Jurkat, Clone E6-1 (cell line): ENCODE measurements at regions not wholly inside any gene's neighbourhood (a gene's known extent, or its start where the extent isn't known, plus 50 kb on each side); places are given as distances from the start of the nearest gene placed in this dataset.
A peak's percentile ranks its signal among the peaks of the same experiment; 100 is the strongest.

Experiments used
- DNase-seq: peaks from one replicate; pipeline ENCODE4 v3.0.0-alpha.2; 2011; ENCODE audit warnings: low read depth, low spot score
- H3K4me3 ChIP-seq: 2 replicates; pipeline ENCODE4 v1.5.1; 2011; ENCODE audit warnings: mild to moderate bottlenecking, low read length, control low read depth, moderate library complexity

DNA sequence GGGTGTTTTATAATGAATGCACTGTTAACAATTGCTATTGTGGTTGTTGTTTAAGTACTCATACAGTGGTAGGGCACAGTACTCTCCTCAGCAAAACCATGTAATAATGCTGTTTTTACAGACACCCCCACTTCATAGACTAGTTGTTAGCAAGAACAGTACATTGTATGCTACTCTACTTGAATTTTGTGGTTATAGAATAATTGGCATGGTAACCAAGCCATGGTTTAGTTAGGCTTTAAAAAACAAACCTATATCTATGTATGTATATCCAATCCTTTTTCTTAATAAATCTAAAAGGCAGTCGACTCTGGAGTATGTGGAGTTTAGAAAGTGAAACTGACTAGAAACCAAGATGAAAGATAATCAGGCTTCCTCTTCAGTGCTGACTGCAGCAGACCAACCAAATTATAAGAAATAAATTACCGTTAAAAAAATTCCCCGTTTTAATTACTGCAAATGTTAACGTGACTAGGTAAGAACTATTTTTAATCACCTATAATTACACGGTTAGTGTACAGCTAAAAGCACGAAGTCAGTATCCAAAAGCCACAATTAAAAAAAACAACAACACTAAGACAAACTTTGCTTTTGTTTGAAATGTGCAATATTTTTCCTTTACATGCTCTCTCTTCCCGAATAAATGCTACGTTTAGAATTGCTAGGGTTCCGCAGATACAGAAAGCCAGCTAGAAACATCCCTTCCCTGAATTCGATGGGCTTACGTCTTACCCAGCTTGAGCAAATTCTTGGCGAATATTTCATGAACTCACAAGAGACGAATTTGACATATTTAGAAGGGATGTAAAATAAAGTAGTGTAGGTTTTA lies 113.3 kb upstream of the SERTAD2 start:
- H3K4me3 ChIP-seq: peak overlapping the region; percentile 67
- DNase-seq: peak; percentile 52

- H3K4me3 ChIP-seq: peak overlapping the region; percentile 67
- peak; percentile 44 for DNase-seq
Observed at GRCh38 chr2:64767670-64768468, 114.2 kb upstream of the SERTAD2 start.

DNA sequence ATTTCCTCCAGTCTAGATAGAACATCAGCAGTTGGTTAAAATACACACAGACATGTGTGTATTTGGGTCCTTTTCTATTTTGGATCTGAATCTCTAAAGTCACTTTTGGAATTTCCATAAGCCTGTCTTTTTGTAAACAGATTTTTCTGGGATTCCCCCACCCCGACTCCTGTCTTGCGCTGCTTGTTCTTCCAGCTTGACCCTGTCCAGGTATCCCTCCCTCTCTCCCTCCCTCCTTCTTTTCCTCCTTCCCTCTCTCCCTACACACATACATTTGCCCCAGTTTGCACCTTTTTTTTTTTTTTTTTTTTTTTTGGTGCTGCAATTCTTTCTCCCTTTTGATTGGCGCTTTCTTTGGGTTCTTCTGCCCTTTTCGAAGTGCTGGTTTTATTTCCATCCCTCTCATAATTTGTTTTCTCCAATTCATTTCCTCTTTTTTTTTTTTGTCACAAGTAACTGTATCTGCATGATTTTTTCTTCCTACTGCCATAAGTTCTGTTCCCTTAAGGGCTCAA lies 114.8 kb upstream of the SERTAD2 start:
- no peak for DNase-seq
- H3K4me3 ChIP-seq: peak overlapping the region; percentile 67

DNA sequence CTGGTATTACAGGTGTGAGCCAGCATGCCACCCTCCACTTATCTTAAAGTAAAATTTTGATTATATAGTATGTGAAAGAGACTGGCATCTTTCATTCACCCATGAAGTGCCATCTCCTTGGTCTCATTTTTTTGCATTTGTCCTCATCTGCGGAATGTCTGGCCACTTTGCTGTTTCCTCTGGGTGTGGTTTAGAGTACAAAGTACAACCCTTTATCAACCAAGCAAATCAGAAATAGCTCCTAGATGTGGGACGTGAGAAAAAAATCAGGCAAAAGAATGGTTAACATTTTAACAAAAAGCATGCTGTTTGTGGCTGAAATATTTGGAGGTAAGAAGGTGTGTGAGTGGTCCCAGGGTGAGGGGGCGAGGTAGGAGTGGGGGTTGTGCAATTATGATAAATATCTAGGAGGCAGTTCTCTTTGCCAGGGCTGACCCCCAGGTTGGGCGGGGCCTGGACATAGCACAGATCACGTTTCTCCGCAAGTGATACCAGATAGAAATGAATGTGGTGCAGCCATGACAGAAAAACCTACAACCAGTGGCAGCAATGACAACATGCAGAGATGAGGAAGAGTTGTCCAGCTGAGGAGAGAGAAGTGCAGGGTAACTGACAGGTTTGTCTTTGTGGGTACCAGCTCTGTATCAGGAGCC lies 115.8 kb upstream of the SERTAD2 start:
- DNase-seq: no peak

GRCh38 chr2:64770137-64770780 lies 116.5 kb upstream of the SERTAD2 start:
- no peak overlapping the region for H3K4me3 ChIP-seq
- no peak for DNase-seq

More for the DNA sequence above, 115.8 kb upstream of the SERTAD2 start:
- no peak overlapping the region for H3K4me3 ChIP-seq

DNA sequence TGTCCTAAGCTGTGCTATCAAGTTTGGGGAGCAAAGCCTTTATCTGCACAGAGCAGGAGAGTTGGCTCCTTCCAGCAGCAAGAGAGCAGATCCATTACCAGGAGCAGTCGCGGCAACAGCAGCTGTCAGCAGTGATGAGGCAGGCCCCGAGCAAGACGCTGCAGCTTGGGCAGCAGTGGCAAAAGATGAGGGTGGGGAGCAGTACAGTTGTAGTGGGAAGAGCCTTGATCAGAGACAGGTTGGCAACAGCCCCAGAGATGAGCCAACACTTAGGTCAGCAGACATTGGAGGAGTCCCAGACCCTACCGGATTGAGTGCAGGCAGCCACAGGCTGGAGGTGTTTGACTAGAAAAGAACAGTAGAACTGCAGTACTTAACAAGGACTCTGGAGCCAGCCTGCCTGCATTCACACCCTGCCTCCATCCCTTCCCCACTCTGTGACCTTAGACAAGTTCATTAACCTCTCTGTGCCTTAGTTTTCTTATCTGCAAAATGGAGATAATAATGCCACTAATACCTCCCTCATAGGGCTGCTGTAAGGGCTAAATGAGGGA lies 117.1 kb upstream of the SERTAD2 start:
- no peak for DNase-seq
- H3K4me3 ChIP-seq: no peak overlapping the region

DNA sequence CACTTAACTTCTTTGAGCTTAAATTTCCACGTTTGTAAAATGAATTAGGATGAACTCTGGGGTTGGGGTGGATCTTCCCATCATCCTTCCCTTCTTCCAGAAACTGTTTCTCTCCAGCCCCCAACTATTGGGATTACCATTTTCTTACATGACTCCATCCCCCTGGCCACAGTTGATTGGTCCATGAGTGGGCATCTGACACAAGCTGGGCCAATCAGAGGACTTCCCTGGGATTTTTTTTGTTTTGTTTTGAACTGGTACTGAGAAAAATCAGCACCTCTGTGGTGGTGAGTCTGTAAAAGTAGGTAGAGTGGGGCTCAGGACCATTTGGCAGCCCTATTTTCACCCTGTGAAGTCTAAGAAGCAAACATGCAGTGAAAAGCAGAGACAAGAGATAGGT lies 118.0 kb upstream of the SERTAD2 start:
- no peak overlapping the region for H3K4me3 ChIP-seq
- no peak for DNase-seq

GRCh38 chr2:64773461-64774118 lies 119.9 kb upstream of the SERTAD2 start:
- DNase-seq: no peak
- no peak overlapping the region for H3K4me3 ChIP-seq

DNA sequence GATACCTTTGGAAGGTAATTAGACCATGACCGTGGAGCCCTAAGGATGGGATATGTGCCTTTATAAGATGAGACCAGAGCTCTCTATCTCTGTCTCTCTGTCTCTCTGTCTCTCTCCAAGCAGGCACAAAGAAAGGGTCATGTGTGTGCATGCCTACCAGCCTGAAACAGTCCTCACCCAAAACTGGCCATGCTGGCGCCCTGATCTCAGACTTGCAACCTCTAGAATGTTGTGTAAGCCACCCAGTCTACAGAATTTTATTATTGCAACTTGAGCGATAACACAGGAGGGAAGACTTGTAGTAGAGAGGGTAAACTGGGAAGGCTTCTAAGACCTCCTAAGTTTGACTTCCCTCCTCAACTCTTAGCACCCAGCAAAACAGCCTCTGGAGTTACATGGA lies 124.1 kb upstream of the SERTAD2 start:
- H3K4me3 ChIP-seq: no peak overlapping the region
- no peak for DNase-seq

DNA sequence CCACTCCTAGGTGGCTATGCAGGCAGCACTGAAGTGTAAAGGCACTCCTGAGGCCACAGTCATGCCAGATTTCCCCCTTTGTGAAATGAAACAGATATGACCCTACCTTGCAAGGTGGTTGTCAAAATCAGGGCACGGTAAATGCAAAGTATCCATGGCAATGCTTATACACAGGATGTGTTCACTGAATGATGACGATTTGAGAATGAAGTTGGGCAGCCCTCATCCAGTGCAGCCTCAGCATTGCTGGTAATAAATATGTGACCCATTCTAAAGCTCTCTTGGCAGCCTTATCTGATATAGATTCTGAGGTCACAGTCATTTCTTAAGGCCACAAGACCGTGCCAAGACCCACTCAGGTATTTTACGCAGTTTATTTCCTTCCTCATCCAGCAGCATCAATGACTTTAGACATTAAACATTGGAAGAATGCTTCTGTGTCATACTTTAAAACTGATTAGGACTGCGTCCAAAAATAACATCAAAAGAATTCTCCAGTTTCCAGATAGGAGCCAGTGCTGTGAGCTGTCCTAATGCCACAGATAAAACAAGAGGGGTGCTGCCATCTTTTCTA lies 125.5 kb upstream of the SERTAD2 start:
- no peak overlapping the region for H3K4me3 ChIP-seq
- no peak for DNase-seq

- H3K4me3 ChIP-seq: no peak overlapping the region
- no peak for DNase-seq
Observed at GRCh38 chr2:64780041-64780440, 126.3 kb upstream of the SERTAD2 start.

DNA sequence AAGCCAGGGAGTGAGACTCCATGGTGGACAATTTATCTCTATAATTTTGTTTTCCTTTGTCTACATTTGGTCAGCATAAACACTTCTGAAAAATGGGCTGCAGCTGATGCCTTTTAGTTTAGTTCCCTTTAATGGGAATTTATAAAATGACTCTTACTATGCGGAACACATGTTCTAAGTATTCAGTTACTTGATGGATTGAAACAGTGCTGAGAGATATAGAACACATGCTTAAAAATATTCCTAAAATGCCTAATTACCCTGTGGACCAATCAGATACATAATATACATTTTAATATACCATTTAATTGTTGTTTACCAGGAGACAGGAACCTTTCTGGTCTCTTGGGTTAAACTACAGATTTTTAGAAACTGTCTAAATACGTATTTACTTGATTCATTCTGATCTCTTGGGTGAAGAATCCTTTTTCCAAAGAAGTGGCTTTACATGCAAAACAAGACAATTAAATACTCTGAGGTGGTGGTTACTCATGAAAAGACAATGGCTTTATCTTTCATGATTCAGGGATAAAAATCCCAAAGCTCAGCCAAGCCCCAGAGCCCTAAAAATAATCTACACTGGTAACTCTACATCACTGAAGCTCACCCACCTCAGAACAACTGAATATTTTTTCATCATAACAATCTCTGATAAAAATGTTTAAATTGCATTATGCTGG lies 128.1 kb upstream of the SERTAD2 start:
- H3K4me3 ChIP-seq: no peak overlapping the region
- no peak for DNase-seq

DNA sequence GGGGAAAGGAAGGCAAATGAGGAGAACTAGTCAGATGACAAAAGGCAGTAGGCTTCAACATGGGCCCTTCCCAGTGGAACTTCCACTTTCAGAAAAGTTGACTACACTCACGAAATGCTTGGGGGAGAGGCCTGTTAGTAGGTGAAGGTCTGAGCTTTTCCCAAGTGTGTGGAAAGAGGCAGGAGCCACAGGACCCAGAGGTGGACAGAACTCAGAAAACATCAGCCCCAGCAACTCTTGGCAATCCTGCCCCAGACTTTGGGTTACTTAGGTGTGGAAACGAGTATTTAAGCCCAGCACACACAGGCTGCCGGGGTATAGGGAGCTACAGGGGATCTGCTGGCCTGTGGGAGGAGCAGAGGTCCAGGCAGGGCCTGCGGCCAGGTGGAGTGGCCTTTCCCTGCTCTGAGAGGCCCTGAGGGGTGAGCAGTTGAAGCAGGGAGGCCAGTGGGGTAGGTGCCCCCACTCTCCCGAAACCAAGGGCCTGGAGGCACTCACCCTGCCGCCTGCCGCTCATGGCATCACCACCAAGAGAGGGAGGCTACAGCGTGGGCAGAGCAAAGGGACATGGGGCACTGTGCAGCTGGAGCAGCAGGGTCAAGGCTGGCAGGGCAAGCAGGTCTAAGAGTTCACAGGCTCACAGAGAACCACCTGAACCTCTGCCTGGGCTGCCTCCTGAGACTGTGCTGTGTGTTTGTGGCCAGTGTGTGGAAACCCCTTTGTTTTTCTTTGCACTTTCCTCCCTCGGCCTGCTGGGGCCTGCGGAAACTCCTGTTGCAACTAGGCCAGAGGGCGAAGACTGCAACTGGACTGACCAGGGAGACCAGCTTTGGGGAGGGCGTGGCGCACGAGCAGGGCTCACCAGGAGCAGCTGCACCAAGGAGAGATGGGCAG lies 130.7 kb upstream of the SERTAD2 start:
- no peak for DNase-seq

GRCh38 chr2:64785245-64785644 lies 131.5 kb upstream of the SERTAD2 start:
- no peak for DNase-seq

More for the DNA sequence above, 130.7 kb upstream of the SERTAD2 start:
- no peak overlapping the region for H3K4me3 ChIP-seq

DNA sequence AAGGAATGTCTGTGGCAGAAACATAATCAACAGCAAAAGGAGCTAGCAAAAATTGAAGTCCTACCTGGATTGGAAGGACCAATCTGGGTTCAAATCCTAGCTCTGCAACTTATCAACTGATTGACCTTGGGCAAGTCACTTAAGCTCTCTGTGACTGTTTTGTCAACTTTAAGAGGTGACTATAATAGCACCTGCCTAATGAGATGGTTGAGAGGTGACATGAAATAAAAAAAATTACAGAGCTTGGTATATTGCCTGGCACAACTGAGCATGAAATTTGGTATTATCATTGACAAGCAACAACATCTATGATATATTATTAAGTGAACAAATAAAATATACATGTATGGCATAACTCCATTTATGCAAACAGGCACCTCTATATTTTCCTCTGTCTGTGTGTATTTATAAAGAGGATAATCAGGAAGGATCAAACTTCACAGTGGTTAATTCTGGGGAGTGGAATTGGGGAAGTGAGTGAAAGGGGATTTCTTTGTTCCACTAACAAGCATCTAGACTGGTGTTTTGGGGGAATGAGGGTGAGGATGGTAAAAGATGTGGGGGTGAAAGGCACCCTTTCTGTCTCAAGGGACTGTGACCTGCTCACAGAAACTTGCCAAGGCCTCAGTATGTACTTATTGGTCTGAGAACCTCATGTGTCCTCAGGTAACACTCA lies 132.8 kb upstream of the SERTAD2 start:
- no peak for DNase-seq
- H3K4me3 ChIP-seq: no peak overlapping the region

More at GRCh38 chr2:64785245-64785644, 131.5 kb upstream of the SERTAD2 start:
- H3K4me3 ChIP-seq: no peak overlapping the region

- no peak overlapping the region for H3K4me3 ChIP-seq
- no peak for DNase-seq
Observed at GRCh38 chr2:64787019-64787365, 133.3 kb upstream of the SERTAD2 start.
